Kidney (tissue), 13 donors: ENCODE measurements at regions not wholly inside any gene's neighbourhood (a gene's known extent, or its start where the extent isn't known, plus 50 kb on each side); places are given as distances from the start of the nearest gene placed in this dataset.

Source experiments
- DNase-seq, 5 donors: peaks; one replicate each; pipeline ENCODE4 v3.0.0-alpha.2; 2013 to 2020
- FAIRE-seq: peaks from 2 replicates; lab custom pipeline; 2012; peaks lifted over from hg19 to GRCh38; lab: Jason Lieb, UNC
- H3K27ac ChIP-seq, 2 donors: one replicate each; pipeline ENCODE4 v1.7.0; 2013; ENCODE audit warnings: low read depth in 2 of 2, low read length in 2 of 2, inconsistent platforms in 1 of 2
- H3K27me3 ChIP-seq: one replicate; pipeline ENCODE4 v1.7.1; 2013; ENCODE audit warnings: low read length, inconsistent platforms; ENCODE audit not compliant: control insufficient read depth, insufficient read depth
- H3K36me3 ChIP-seq, 3 donors: one replicate each; pipeline versions ENCODE4 v1.7.0 to v1.7.1; 2013; ENCODE audit warnings: low read length in 3 of 3, control low read depth in 1 of 3, inconsistent platforms in 1 of 3; ENCODE audit not compliant: insufficient read depth in 3 of 3, control insufficient read depth in 2 of 3
- H3K4me1 ChIP-seq, 3 donors: one replicate each; pipeline versions ENCODE4 v1.7.0 to v1.7.1; 2013; ENCODE audit warnings: low read length in 3 of 3, inconsistent platforms in 1 of 3, low read depth in 1 of 3; ENCODE audit not compliant: control insufficient read depth in 2 of 3, insufficient read depth in 2 of 3
- H3K4me3 ChIP-seq, 3 donors: one replicate each; pipeline versions ENCODE4 v1.7.0 to v1.8.1; 2013; ENCODE audit warnings: low read length in 3 of 3, control low read depth in 1 of 3, inconsistent platforms in 1 of 3
- H3K9ac ChIP-seq, 3 donors: one replicate each; pipeline versions ENCODE4 v1.7.0 to v1.7.1; 2013; ENCODE audit warnings: low read length in 3 of 3, control low read depth in 1 of 3, inconsistent platforms in 1 of 3
- H3K9me3 ChIP-seq, 3 donors: one replicate each; pipeline versions ENCODE4 v1.7.0 to v1.7.1; 2013; ENCODE audit warnings: low read length in 3 of 3, control low read depth in 1 of 3, inconsistent platforms in 1 of 3; ENCODE audit not compliant: control insufficient read depth in 2 of 3, insufficient read depth in 1 of 3
- CTCF ChIP-seq: IDR thresholded peaks from 3 replicates; pipeline ENCODE4 v1.5.1; 2012; ENCODE audit warnings: mild to moderate bottlenecking, moderate library complexity, borderline replicate concordance; ENCODE audit not compliant: insufficient read depth; ENCODE audit errors: extremely low read depth
- intact Hi-C: fragments of 100-400 bp; cut with DNase I; formaldehyde crosslinking; loops from one replicate; pipeline ENCODE4 v1.11.1; 2022
- donor health status: control.
- donor health status: control.
- donor health status: control.
- donor health status: control.
- donor health status: control.
- donor health status: DM: yes; HTN: yes; CAD: no.
- donor health status: Normal renal cell carcinoma (clear cell type).

DNA sequence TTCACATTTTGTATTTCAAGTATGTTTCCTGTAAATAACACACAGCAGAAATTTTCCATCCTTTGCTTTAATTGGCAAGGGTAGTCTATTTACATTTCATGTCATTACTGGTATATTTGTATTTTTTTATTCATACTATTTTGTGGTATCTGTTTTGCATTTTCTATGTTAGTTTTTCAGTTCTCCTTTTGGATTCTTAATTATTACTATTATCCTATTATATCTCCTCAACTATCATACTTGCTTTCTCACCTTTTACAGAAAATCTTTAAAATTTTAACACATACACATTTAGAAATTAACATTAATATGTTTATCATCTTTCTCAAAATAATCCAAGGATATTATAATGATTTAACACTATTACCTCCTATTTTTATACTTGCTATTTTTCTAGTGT, 918.3 kb upstream of the MAP3K7 start:
- H3K27ac ChIP-seq = no peak overlapping the region
- DNase-seq (no peak), FAIRE-seq (peak; percentile 17)
- intact Hi-C loops = no loop called here
- H3K27me3 ChIP-seq = no peaks in the 10 kb centered on the region
- no peaks in the 10 kb centered on the region for H3K36me3 ChIP-seq
- H3K4me1 ChIP-seq = no peaks in the 10 kb centered on the region
- TF ChIP-seq CTCF = no peak
- H3K9ac ChIP-seq = no peak overlapping the region
- no peak overlapping the region for H3K4me3 ChIP-seq
- H3K9me3 ChIP-seq = no peaks in the 10 kb centered on the region

DNA sequence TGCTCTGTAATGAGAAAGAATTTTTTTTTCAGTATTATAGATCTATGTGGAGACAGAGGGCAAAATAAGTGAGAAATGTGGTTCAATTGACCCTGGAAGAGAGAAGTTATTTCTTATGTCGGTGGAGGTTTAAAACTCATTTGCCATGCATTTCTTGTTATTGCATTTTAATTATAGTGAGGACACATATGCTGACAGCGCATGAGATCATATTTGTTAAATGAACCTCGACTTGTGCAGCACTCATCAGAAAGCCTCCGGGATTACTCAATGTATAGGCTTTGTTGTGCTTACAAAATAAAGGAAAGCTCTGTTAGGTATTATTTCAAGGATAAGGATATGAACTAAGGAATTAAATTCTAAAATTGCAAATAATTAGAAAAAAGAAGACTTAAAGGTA, 915.1 kb upstream of the MAP3K7 start:
- no peaks in the 10 kb centered on the region for H3K9me3 ChIP-seq

GRCh38 chr6:91500689-91501303, 913.9 kb upstream of the MAP3K7 start:
- DNase-seq (no peak), FAIRE-seq (peak; percentile 76)
- H3K9ac ChIP-seq = no peak overlapping the region
- H3K9me3 ChIP-seq = no peaks in the 10 kb centered on the region
- no peak for TF ChIP-seq CTCF
- H3K36me3 ChIP-seq = no peaks in the 10 kb centered on the region
- no peak overlapping the region for H3K4me3 ChIP-seq
- no peaks in the 10 kb centered on the region for H3K4me1 ChIP-seq
- no peak overlapping the region for H3K27ac ChIP-seq
- intact Hi-C loops = no loop called here
- H3K27me3 ChIP-seq = no peaks in the 10 kb centered on the region

More for the DNA sequence above, 915.1 kb upstream of the MAP3K7 start:
- Histone ChIP-seq H3K4me1 (no peaks in the 10 kb centered on the region), H3K36me3 (no peaks in the 10 kb centered on the region), H3K4me3 (no peak overlapping the region), H3K9ac (no peak overlapping the region), H3K27me3 (no peaks in the 10 kb centered on the region), H3K27ac (no peak overlapping the region)
- intact Hi-C loops = no loop called here
- DNase-seq (no peak), FAIRE-seq (no peak)
- TF ChIP-seq CTCF = no peak

GRCh38 chr6:91498576-91498975, 911.7 kb upstream of the MAP3K7 start:
- Histone ChIP-seq H3K4me3 (no peak overlapping the region), H3K9me3 (no peaks in the 10 kb centered on the region), H3K27ac (no peak overlapping the region), H3K9ac (no peak overlapping the region), H3K36me3 (no peaks in the 10 kb centered on the region), H3K27me3 (no peaks in the 10 kb centered on the region), H3K4me1 (no peaks in the 10 kb centered on the region)
- no peak for TF ChIP-seq CTCF
- FAIRE-seq (no peak), DNase-seq (no peak)
- intact Hi-C loops = no loop called here
